Transverse colon (tissue), 4 donors: ENCODE measurements at regions not wholly inside any gene's neighbourhood (a gene's known extent, or its start where the extent isn't known, plus 50 kb on each side); places are given as distances from the start of the nearest gene placed in this dataset.
"Not testable (repeated sequence)": the region's sequence is repeated elsewhere in the genome, so short reads cannot be mapped to it uniquely, and the experiment has no call there.

Source experiments
- EP300 ChIP-seq: sonication (generic); formaldehyde crosslinking; IDR thresholded peaks from one replicate; pipeline ENCODE4 v1.6.1; 2017; ENCODE audit warnings: antibody characterized with exemption, low read depth
- POLR2A ChIP-seq: fragments of 450-650 bp; IDR thresholded peaks from one replicate; pipeline ENCODE4 v1.6.1; 2016; ENCODE audit warnings: antibody characterized with exemption, mild to moderate bottlenecking, moderate library complexity
- POLR2AphosphoS5 ChIP-seq, 3 donors: sonication (generic); formaldehyde crosslinking; IDR thresholded peaks; one replicate each; pipeline ENCODE4 v1.6.1; 2016; ENCODE audit warnings: antibody characterized with exemption in 3 of 3
- TF ChIP-seq, protein P1 (sequence below), 5 experiments: fragments of 200-600 bp in 3 of 5; fragments of 450-650 bp in 2 of 5; sonication (generic) in 3 of 5; IDR thresholded peaks; 1 replicate in 2 of 5; 2 replicates in 3 of 5; pipeline ENCODE4 v1.5.1; 2016 to 2017; ENCODE audit warnings: antibody characterized with exemption in 5 of 5, inconsistent platforms in 3 of 5, mild to moderate bottlenecking in 2 of 5, moderate library complexity in 1 of 5

DNA sequence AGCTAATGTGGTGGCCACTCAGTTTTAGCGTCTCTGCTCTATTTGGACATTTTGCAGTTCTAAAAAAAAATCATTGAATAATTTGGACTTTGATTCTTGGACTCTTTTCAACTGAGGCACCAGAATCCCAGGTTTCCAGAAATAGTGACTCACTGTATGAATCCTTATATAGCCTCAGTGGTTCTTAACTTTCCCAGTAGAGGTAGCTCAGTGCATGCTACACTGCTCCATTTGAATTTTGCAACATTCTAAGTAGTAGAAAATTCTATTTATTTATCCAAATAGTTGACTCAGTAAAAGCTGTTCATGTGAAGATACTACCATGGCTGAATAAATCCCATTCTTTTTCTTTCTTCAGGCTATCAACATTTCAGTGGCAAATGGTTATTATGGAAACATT, 1544.0 kb downstream of the RPIA start:
- TF ChIP-seq POLR2AphosphoS5 (IDR thresholded peaks at IDR 0.05); EP300; POLR2A: not testable (repeated sequence)
- TF ChIP-seq, protein P1, sequence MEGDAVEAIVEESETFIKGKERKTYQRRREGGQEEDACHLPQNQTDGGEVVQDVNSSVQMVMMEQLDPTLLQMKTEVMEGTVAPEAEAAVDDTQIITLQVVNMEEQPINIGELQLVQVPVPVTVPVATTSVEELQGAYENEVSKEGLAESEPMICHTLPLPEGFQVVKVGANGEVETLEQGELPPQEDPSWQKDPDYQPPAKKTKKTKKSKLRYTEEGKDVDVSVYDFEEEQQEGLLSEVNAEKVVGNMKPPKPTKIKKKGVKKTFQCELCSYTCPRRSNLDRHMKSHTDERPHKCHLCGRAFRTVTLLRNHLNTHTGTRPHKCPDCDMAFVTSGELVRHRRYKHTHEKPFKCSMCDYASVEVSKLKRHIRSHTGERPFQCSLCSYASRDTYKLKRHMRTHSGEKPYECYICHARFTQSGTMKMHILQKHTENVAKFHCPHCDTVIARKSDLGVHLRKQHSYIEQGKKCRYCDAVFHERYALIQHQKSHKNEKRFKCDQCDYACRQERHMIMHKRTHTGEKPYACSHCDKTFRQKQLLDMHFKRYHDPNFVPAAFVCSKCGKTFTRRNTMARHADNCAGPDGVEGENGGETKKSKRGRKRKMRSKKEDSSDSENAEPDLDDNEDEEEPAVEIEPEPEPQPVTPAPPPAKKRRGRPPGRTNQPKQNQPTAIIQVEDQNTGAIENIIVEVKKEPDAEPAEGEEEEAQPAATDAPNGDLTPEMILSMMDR (IDR thresholded peaks at IDR 0.05) = not testable (repeated sequence)
